GM19455 (cell line): ENCODE measurements at regions not wholly inside any gene's neighbourhood (a gene's known extent, or its start where the extent isn't known, plus 50 kb on each side); places are given as distances from the start of the nearest gene placed in this dataset.

Source experiments
- ATAC-seq: cut with Tn5 transposase; IDR thresholded peaks from one replicate; pipeline ENCODE4 v1.9.1; 2021; ENCODE audit not compliant: unreplicated experiment

DNA sequence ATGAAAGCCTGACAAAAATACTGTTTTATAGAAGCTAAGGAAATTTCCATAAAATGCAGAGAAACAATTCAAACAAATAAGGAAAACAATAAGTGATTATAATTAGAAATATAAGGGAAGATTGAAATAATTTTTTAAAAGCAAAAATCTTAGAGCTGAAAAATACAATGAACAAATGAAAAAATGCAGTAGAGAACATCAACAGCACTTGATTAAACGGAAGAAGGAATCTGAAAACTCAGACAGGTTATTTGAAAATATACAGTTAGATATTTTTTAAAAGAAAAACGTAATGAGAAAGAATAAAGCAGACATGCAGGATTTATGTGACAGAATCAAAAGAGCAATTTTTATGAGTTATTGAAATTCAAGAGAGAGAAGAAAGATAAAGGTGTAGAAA, 279.1 kb upstream of the MAGI2 start:
- no peak for ATAC-seq

DNA sequence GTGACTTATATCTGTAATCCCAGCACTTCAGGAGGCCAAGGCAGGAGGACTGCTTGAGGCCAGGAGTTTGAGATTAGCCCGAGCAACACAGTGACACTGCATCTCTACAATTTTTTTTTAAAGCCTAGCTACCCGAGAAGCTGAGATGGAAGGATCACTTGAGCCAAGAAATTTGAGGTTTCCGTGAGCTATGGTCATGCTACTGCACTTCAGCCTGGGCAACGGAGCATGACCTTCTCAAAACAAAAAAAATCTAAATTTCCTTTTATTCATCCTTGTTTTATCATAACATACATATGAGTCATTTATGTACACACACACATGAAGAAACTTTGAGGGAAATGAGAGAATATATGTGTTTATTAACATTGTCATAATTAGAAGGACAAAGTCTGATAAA, 277.5 kb upstream of the MAGI2 start:
- ATAC-seq: no peak

DNA sequence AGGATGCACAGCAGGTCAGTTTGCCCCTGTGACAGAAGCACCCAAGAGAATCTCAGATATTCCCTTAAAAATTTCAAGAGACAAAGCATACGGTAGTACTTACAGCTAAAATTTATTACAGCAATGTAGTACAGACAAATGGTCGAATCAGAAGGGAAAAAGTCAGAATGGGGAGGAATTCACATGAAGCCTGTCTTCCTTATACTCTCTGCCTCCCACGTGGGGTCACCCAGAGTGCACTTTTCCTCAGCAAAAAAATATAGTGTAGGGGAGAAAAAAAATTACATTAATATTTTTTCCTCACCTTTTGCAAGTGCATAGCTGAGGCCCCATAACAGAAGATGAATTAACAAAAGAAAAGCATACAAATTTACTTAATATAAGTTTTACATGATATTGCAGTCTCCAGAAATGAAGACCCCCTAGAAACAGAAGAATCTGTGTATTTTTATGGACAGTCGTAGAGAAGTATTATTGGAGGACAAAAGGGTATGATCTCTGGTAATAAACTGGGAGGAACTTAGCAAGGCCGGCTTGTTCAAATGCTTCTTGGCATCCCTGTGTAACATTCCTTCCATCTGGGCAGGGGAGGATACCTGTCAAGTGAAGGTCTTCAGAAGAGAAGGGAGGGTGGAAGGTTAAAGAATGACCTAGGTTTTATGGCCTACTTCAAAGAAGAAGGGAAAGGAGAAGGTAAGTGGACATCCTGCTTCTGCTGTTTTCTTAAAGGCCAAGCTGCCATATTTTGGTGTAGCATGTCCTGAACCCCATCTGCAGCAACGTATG, 270.6 kb upstream of the MAGI2 start:
- no peak for ATAC-seq

DNA sequence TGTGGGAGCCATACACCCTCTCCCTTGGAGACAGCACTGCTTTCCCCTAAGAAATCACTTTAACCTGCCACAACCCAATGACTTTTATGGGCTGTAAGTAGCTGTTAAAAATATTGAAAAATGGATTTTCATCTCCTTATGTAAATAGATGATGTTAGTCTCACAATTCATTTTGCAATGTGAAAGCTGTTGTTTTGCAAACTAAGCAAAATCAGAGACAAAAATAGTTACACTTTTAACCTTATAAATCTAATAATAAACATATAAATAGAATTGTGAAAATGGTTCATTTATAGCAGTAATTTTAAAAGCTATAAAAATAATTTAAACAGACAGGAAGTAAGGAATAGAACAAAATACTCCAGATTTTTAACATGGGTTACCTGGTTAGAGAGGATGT, 268.8 kb upstream of the MAGI2 start:
- no peak for ATAC-seq

DNA sequence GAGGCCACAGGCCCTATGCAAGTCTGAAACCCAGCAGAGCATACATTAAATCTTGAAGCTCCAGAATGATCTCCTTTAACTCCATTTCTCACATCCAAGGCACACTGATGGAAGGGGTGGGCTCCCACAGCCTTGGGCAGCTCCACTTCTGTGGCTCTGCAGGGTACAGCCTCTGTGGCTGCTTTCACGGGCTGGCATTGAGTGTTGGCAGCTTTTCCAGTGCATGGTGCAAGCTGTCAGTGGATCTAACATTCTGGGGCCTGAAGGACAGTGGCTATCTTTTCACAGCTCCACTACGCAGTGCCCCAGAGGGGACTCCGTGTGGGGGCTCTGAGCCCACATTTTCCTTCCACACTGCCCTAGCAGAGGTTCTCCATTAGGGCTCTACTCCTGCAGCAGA, 265.7 kb upstream of the MAGI2 start:
- no peak for ATAC-seq

DNA sequence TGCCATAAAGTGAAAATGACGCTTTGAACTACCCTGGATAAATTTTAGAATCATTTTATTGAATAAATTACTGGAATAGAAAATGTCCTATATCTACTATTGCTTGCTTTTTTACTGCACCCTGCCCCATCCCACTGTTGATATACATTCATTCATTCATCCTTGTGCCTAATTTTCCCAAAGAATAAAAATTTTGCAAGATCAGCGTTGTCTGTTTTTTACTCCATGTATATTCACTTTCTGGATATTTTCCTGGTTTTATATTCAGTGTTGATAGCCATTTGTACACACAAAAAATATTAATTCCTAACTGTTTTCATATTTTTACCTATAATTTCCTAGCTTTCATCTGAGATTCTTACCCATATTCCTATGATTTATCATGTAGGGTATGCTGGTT, 262.9 kb upstream of the MAGI2 start:
- no peak for ATAC-seq

DNA sequence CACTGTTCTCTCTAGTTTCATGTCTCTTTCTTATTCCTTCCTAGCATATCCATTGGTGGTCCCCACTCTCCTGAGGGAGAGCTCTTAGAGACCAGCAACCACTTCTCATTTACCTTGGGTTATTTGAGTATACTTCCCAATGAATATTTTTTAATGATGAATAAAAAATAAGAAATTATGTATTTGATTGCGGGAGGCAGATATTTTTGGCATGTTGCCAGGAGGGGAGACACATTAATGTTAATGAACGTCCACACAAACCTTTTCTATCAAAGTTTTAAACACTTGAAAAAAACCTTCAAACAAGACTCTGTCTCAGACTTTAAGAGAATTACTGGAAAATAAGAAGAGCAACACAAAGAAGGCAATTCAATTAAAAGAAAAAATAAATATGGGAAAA, 260.6 kb upstream of the MAGI2 start:
- ATAC-seq: no peak

DNA sequence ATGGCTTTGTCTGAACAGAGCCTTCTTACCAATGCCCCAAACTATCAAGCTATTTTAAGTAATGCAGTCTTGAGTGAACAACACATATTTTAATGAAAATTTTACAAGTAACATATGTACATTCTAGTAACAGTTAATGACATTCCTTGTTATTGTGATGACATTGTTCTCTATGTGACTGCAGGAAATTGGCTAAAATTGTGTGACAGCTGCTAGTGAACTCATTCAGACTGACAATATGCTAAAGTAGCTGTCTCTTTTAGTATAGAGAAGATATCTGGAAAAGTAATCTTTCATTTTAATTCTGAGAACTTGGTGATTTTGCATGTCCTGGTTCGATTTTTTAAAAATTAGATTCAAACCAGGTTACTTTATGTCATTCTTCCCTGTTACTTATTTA, 259.8 kb upstream of the MAGI2 start:
- no peak for ATAC-seq

DNA sequence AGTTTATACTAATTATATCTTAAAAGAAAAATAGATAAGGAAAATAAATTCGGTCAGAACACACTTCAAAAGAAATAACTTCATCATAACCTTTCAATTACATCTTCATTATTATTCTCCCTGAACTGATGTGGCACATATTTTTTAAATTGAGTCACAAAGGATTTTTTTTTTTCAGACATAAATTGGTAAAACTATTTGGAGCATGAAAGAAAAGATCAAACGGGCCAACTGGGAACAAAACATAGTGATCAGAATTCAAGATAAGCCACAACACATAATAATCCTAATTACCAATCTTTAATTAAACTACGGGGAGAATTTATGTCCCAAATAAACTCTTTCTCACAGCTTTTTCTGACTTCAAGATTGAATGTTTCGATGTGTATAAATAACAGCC, 258.2 kb upstream of the MAGI2 start:
- no peak for ATAC-seq

DNA sequence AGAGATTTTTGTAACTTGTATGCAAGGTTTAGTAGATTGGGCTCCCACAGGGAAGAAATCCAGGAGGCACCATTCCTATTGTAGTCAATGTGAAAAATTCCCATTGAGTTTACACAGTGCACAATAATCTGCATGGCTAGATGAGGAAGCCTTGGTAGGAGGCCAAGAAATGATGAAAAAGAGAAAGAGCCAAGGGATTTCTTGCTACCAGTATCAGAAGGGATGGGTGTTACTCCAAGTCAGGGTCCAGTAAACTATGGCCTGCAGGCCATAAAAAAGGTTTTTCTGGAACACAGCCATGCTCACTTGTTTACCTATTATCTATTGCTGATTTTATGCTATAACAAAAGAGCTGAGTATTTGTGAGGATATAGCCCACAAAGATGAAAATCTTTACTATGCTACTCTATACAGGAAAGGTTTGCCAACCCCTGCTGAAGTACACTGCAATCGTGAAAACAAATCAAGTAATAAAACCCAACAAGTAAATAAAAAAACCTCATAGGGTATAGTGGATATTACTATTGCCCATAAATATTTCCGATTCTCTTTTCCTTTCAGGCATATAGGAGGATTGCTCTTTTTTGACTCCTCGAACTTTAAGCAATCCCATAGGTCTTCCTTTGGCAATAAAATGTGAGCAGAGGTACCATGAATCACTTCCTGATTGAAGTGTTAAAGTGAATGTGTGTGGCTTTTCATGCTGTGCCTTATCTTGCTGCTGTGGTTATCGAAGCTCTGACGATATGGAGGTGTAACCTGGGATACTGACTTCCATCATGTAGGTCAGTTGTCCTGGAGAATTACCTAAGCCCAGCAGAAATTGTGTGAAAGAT, 256.3 kb upstream of the MAGI2 start:
- no peak for ATAC-seq

DNA sequence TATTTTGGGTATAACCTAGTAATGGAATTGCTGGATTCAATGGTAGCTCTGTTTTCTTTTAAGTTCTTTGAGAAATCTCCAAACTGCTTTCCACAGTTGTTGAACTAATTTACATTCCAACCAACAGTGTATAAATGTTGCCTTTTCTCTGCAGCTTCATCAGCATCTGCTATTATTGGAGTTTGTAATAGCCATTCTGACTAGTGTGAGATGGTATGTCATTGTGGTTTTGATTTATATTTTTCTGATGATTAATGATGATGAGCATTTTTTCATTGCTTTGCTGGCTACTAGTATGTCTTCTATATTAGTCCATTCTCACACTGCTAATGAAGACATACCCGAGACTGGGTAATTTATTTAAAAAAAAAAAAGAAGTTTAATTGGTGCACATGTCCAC, 248.6 kb upstream of the MAGI2 start:
- no peak for ATAC-seq

DNA sequence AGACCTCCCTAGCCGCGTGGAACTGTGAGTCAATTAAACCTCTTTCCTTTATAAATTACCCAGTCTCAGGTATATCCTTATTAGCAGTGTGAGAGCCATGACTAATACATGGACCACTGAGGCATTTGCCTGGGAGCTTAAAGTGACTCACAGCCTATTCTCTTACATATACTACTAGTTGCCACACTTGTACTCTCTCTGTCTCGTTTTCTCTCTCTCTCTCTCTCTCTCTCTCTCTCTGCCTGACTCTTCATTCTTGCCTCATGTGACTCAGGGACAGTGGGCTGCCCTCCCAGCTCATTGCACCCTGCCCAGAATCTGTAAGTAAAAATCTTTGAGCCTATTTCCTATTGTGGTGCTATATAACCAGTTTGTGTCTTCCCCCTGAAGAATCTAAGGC, 238.5 kb upstream of the MAGI2 start:
- no peak for ATAC-seq

DNA sequence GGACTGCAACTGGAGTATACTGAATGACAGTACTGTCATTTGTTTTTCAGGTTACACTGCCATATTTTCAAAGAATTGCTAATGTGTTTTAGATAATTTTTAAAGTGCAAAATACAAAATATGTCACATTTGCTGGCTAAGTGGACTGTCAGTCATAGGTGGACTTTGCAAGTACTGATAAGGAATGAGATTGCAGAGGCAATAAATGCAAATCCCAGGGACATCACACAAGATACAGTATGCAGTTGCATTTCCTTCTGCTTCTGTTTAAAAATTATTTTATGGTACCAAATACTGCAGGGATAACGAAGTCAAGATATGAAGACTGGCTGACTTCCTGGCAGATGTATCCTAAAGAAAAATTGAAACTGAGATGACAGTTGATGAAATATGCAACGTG, 237.6 kb upstream of the MAGI2 start:
- ATAC-seq: no peak

DNA sequence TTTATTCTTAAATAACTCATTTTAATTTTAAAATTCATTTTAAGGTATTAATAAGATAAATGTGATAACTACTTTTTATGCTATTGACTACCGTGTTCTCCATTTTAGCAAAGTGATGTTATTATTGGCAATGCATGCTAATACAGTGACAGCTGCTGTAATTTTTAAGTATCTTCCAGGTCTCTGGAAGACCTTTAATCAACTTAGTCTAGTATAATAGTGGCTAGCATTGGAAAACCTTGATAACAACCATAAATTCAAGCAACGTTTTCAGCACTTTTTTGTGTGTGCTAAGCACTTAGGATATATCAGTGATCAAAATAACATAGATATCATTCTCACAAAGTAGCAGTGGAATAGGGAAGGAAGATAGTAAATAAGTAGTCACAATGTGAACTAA, 230.9 kb upstream of the MAGI2 start:
- ATAC-seq: no peak

DNA sequence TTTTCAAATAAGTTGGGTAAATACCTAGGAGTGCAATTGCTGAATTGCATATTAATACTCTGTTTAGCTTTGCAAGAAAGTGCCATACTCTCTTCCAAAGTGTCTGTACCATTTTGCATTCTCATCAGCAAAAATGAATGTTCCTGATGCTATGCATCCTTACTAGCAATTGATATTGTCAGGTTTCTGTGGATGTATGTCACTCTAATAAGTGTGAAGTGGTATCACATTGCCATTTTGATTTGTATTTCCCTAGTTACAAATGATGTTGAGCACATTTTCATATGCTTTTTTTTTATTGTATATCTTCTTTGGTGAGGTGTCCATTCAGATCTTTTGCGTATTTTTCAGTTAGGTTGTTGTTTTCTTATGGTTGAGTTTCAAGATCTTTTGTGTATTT, 230.4 kb upstream of the MAGI2 start:
- ATAC-seq: no peak

DNA sequence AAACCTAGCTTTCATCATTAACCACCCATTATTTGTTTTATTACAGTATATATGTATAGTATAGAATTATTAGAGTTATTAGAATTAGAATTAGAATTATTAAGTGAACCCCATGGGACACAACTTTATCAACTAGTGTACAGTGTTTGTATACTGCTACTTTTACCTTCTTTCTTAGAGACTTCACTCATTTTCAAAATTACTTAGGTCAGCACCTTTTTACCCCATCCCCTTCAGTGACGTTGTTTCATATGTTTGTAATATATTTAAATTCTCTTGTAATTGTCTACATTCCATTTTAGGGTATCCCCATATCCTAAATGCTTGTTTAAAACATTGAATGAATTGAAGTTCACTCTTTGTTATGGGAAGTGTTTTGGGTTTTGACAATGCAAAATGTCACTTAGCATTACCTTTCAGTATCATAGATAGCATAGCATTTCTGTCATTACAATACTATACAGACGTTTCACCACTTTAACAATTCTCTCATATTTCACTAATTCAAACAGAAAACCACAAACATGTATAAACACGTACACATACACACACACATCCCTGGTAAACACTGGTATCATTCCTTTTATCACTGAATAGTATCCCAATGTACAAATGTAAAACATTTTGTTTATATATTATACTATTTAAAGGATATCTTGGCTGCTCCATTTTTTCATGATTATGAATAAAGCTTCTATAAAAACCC, 229.9 kb upstream of the MAGI2 start:
- ATAC-seq: no peak

DNA sequence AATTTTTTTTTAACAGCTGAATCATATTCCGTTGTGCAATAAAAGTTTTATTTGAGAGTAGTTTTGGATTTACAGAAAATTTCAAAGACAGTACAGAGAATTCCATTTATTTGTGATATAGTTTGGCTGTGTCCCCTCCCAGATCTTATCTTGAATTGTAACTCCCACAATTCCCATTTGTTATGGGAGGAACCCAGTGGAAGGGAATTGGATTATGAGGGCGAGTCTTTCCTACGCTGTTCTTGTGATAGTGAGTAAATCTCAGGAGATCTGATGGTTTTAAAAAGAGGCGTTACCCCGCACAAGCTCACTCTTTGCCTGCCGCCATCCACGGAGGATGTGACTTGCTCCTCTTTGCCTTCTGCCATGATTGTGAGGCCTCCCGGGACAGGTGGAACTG, 228.0 kb upstream of the MAGI2 start:
- ATAC-seq: no peak

DNA sequence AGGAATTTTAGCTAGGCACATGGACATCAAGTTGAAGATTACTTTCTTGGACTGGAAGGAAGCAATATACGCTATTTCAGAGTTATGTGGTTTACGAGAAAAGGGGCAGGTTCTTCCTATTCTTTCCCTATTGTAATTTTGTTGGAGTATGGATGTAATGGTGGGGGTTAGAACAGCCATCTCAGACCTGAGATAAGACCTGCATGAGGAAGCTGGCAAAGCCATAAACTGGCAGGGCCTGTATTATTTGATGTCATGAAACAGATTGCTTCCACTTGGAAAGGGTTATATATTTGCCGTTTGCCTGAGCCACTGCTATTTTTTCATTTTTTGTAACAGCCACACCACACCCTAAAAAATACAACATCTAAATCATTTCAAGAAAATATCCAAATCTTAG, 220.5 kb upstream of the MAGI2 start:
- ATAC-seq: no peak

DNA sequence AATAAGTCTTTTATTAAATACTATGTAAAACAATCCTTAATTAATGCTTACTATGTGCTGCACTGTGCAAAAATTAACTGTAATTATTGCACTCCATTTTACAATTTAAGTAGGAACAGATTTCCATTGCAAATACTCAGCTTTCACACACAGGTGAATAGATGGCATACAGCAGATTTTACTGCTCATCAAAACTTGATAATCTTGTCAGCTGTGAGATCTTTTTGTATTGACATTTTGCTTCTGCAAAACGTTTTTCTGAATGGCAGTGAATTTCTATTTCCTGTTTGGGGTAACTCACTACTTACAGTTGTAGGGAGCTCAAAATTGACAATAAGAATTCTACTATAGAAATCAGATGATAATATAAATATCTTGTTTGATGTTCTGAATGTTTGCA, 220.0 kb upstream of the MAGI2 start:
- ATAC-seq: no peak

DNA sequence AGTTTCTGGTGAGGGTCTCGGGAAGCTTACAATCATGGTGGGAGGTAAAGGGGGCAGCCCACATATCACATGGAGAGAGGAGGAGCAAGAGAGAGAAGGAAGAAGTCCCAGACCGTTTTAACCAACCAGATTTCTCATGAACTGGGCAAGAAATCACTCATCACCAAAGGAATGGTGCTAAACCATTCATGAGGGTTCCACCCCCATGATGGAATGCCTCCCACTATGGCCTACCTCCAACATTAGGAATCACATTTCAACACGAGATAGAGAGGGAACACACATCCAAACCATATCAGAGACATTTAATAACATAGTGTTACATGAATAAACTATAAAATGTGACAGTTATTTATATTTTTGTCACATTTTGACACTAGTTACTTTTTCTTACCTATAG, 214.8 kb upstream of the MAGI2 start:
- ATAC-seq: no peak

DNA sequence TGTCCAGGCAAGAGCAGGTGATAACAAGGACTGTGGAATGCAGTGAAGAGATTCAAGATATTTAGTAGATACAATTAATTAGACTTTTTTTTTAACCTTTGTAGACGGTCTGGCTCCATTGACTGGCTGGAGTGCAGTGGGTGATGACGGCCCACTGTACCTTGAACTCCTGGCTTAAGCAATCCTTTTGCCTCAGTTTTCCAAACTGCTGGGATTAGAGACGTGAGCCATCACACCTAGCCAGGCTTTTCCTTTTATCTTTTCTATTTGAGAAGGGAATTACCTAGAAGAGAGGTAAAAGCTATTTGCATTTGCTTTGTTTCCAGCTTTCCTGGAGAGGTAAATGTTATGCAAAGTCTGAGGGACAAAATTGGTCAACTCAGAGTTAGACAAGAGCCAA, 213.0 kb upstream of the MAGI2 start:
- no peak for ATAC-seq
